HepG2 (cell line): ENCODE measurements at regions not wholly inside any gene's neighbourhood (a gene's known extent, or its start where the extent isn't known, plus 50 kb on each side); places are given as distances from the start of the nearest gene placed in this dataset.

ENCODE experiments used
- ATAC-seq: fragments of 200-7000 bp; cut with Tn5 transposase; 3 replicates; pipeline ENCODE4 v1.9.1; 2020; ENCODE audit warnings: mild to moderate bottlenecking, moderate library complexity
- BruUV-seq: library from RNA; stranded (reverse); fragments of 400-500 nt; replicated peaks from 2 replicates; lab custom pipeline; 2021; lab: Mats Ljungman, UMichigan
- CTCF ChIA-PET: fragments of 300-600 bp; formaldehyde crosslinking; extraction: SDS; loops from one replicate; lab custom pipeline; 2021; ENCODE audit warnings: low total read pairs, inconsistent platforms, low intra/inter-chr PET ratio; lab: Yijun Ruan, JAX
- POLR2A ChIA-PET: fragments of 350-600 bp; sonication (Branson Sonifier 250); formaldehyde crosslinking; loops from one replicate; lab custom pipeline; 2020; ENCODE audit warnings: antibody characterized with exemption, inconsistent platforms; lab: Yijun Ruan, JAX
- DNase-seq: peaks from one replicate; pipeline ENCODE4 v3.0.0-alpha.2; 2015; ENCODE audit warnings: low spot score
- FAIRE-seq: peaks from 3 replicates; lab custom pipeline; 2011; peaks lifted over from hg19 to GRCh38; lab: Jason Lieb, UNC
- H2AFZ ChIP-seq: one replicate; pipeline ENCODE4 v1.6.1; 2011; ENCODE audit warnings: low read length, inconsistent platforms
- H3K27ac ChIP-seq: fragments of 300-600 bp; 3 replicates; pipeline ENCODE4 v1.8.0; 2011; ENCODE audit warnings: mixed run types, mild to moderate bottlenecking, mixed read lengths, low read length, inconsistent platforms; ENCODE audit not compliant: insufficient read depth; ENCODE audit errors: extremely low read length
- H3K27me3 ChIP-seq, 2 experiments: fragments of 200-600 bp in 1 of 2; 2 replicates in 1 of 2; 3 replicates in 1 of 2; pipeline versions ENCODE4 v1.6.0 to v1.8.0; 2011; ENCODE audit warnings: low read length in 2 of 2, mild to moderate bottlenecking in 2 of 2, moderate library complexity in 2 of 2, inconsistent platforms in 1 of 2; ENCODE audit not compliant: insufficient read depth in 2 of 2, control insufficient read depth in 1 of 2
- H3K36me3 ChIP-seq, 2 experiments: fragments of 200-600 bp in 1 of 2; replicated peaks in 1 of 2; 2 replicates in 1 of 2; 3 replicates in 1 of 2; pipeline versions ENCODE4 v1.5.1 to v1.8.0; 2011; ENCODE audit warnings: low read length in 2 of 2, inconsistent platforms in 1 of 2; ENCODE audit not compliant: insufficient read depth in 2 of 2, control insufficient read depth in 1 of 2
- H3K4me1 ChIP-seq: 2 replicates; pipeline ENCODE4 v1.5.1; 2012; ENCODE audit warnings: low read length, inconsistent platforms; ENCODE audit not compliant: insufficient read depth
- H3K4me2 ChIP-seq: 2 replicates; pipeline ENCODE4 v1.6.0; 2011; ENCODE audit warnings: low read depth, low read length, inconsistent platforms
- H3K4me3 ChIP-seq, 3 experiments: fragments of 200-600 bp in 1 of 3; sonication (generic), shearing (Covaris generic) in 1 of 3; replicated peaks in 1 of 3; 2 replicates each; pipeline ENCODE4 v1.5.1; 2011 to 2016; ENCODE audit warnings: low read length in 3 of 3, inconsistent platforms in 2 of 3, low read depth in 2 of 3, mild to moderate bottlenecking in 2 of 3, control low read depth in 1 of 3, mixed read lengths in 1 of 3; ENCODE audit not compliant: insufficient read depth in 1 of 3
- H3K79me2 ChIP-seq: one replicate; pipeline ENCODE4 v1.6.1; 2011; ENCODE audit warnings: low read length, inconsistent platforms; ENCODE audit not compliant: insufficient read depth
- H3K9ac ChIP-seq: 2 replicates; pipeline ENCODE4 v1.6.0; 2011; ENCODE audit warnings: mild to moderate bottlenecking, low read depth, low read length, inconsistent platforms; ENCODE audit not compliant: insufficient read depth
- H3K9me3 ChIP-seq: 2 replicates; pipeline ENCODE4 v1.5.1; 2012; ENCODE audit warnings: mild to moderate bottlenecking, low read length
- H4K20me1 ChIP-seq: 2 replicates; pipeline ENCODE4 v1.6.0; 2011; ENCODE audit warnings: inconsistent platforms, mild to moderate bottlenecking, low read length, moderate library complexity; ENCODE audit not compliant: insufficient read depth
- BATF2 ChIP-seq: sonication (generic); formaldehyde crosslinking; IDR thresholded peaks from 2 replicates; pipeline ENCODE4 v1.8.0; 2022; ENCODE audit warnings: mild to moderate bottlenecking, missing genetic modification reagents, moderate library complexity
- FOXJ3 ChIP-seq: sonication (generic); formaldehyde crosslinking; IDR thresholded peaks from 2 replicates; pipeline ENCODE4 v1.4.0; 2020; ENCODE audit warnings: missing genetic modification reagents, mild to moderate bottlenecking, borderline replicate concordance
- MAFF ChIP-seq: IDR thresholded peaks from 2 replicates; pipeline ENCODE4 v1.6.1; 2011; ENCODE audit warnings: low read depth, low read length, improper control_type of control experiment
- MAFK ChIP-seq, 2 experiments: IDR thresholded peaks in 1 of 2; conservative IDR thresholded peaks in 1 of 2; 2 replicates each; pipeline ENCODE4 v1.6.1; 2011; ENCODE audit warnings: improper control_type of control experiment in 2 of 2, low read length in 2 of 2
- MAZ ChIP-seq, 2 experiments: sonication (generic) in 1 of 2; formaldehyde crosslinking in 1 of 2; IDR thresholded peaks; 2 replicates each; pipeline versions ENCODE4 v1.5.0 to v1.6.1; 2012 to 2020; ENCODE audit warnings: low read depth in 2 of 2, mild to moderate bottlenecking in 2 of 2, borderline replicate concordance in 1 of 2, improper control_type of control experiment in 1 of 2, low read length in 1 of 2, missing genetic modification reagents in 1 of 2, moderate library complexity in 1 of 2
- NFE2L2 ChIP-seq: fragments of 150-350 bp; IDR thresholded peaks from 2 replicates; pipeline ENCODE4 v1.6.1; 2014; ENCODE audit warnings: low read length
- PPARG ChIP-seq: conservative IDR thresholded peaks from 2 replicates; pipeline ENCODE4 v1.6.1; 2016; ENCODE audit warnings: missing biosample characterization, missing genetic modification reagents
- RXRA ChIP-seq: sonication (generic); formaldehyde crosslinking; IDR thresholded peaks from 2 replicates; pipeline ENCODE4 v1.5.1; 2020; ENCODE audit warnings: missing genetic modification reagents
- SALL1 ChIP-seq: sonication (generic); formaldehyde crosslinking; IDR thresholded peaks from 2 replicates; pipeline ENCODE4 v1.8.0; 2022; ENCODE audit warnings: mild to moderate bottlenecking, missing genetic modification reagents
- SP5 ChIP-seq: IDR thresholded peaks from 2 replicates; pipeline ENCODE4 v1.6.1; 2016; ENCODE audit warnings: low read depth, borderline replicate concordance
- ZBTB20 ChIP-seq: sonication (generic); formaldehyde crosslinking; IDR thresholded peaks from 2 replicates; pipeline ENCODE4 v1.8.1; 2023; ENCODE audit warnings: missing genetic modification reagents, low read depth, mild to moderate bottlenecking, borderline replicate concordance
- ZNF331 ChIP-seq: sonication (generic); formaldehyde crosslinking; IDR thresholded peaks from 2 replicates; pipeline ENCODE4 v1.4.0; 2020; ENCODE audit warnings: missing genetic modification reagents
- ZNF382 ChIP-seq: sonication (generic); formaldehyde crosslinking; IDR thresholded peaks from 2 replicates; pipeline ENCODE4 v1.5.0; 2020; ENCODE audit warnings: missing genetic modification reagents, mild to moderate bottlenecking, borderline replicate concordance
- ZNF432 ChIP-seq: sonication (generic); formaldehyde crosslinking; IDR thresholded peaks from 2 replicates; pipeline ENCODE4 v1.5.0; 2020; ENCODE audit warnings: missing genetic modification reagents, mild to moderate bottlenecking, borderline replicate concordance
- ZNF530 ChIP-seq: sonication (generic); formaldehyde crosslinking; IDR thresholded peaks from 2 replicates; pipeline ENCODE4 v1.5.0; 2020; ENCODE audit warnings: low read depth, mild to moderate bottlenecking, missing genetic modification reagents
- ZNF850 ChIP-seq: sonication (generic); formaldehyde crosslinking; conservative IDR thresholded peaks from 2 replicates; pipeline ENCODE4 v1.9.0; 2021; ENCODE audit warnings: mild to moderate bottlenecking, missing genetic modification reagents
- WGBS: methylation state at CpG from one replicate; pipeline ENCODE4 v1.1.6; 2017; ENCODE audit warnings: low lambda C conversion rate; 5-methylcytosine and 5-hydroxymethylcytosine counted together
- in situ Hi-C: cut with HindIII; loops from 2 replicates; pipeline ENCODE4 v1.10.0; 2017; ENCODE audit warnings: low pct_unique_long_range_greater_than_20kb; ENCODE audit not compliant: extremely low pct_ligation_motif_present
- intact Hi-C: fragments of 100-400 bp; cut with micrococcal nuclease; formaldehyde crosslinking; loops from one replicate; pipeline ENCODE4 v1.10.0; 2022; ENCODE audit not compliant: unreplicated experiment
- TF ChIP-seq, protein P1 (sequence below): sonication (generic); formaldehyde crosslinking; IDR thresholded peaks from 2 replicates; pipeline ENCODE4 v1.4.0; 2020; ENCODE audit warnings: missing genetic modification reagents

- no peaks in the 10 kb centered on the region for H3K79me2 ChIP-seq
- no peak for FAIRE-seq
- no peaks in the 10 kb centered on the region for H3K4me1 ChIP-seq
- no peak overlapping the region for H3K4me3 ChIP-seq
- CTCF ChIA-PET, result no interaction called here
- H4K20me1 ChIP-seq, result no peaks in the 10 kb centered on the region
- no TSS peak for BruUV-seq
- POLR2A ChIA-PET, result no interaction called here
- H3K27ac ChIP-seq, result no peak overlapping the region
- H3K4me2 ChIP-seq, result no peak overlapping the region
- no peak overlapping the region for H2AFZ ChIP-seq
- TF ChIP-seq ZNF850 (CRISPR knock-in tag) (no peak), BATF2 (CRISPR knock-in tag) (no peak), ZNF331 (CRISPR knock-in tag) (no peak)
- in situ Hi-C loops, result no loop called here
- no peaks in the 10 kb centered on the region for H3K27me3 ChIP-seq
- H3K9ac ChIP-seq, result no peak overlapping the region
- DNase-seq, result no peak
- 5% methylated on average over 1 of the region's 1 CpG for WGBS
- H3K36me3 ChIP-seq, result no peaks in the 10 kb centered on the region
- no peaks in the 10 kb centered on the region for H3K9me3 ChIP-seq
- intact Hi-C loops, result no loop called here
- no peak for ATAC-seq
Observed at GRCh38 chr4:129581305-129581704, 485.4 kb downstream of the C4orf33 start.

DNA sequence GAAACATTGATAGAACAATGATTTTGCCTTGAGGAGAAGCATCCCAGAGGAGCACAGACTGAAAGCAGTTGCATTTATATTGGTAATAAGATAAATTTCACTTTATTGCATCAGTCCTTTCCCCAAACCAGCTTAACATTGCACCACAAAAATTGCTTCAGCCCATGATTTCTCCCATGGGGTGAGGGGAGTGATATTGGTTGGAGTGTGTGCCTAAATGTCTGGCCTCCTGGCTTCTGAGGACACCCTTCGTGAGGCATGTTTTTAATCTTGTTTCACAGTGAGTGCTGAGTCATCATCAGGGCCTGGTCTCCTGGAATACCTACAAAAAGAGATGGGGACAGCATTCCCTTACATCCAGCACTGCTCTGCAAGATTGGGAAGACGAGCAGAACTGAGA lies 487.9 kb downstream of the C4orf33 start:
- H3K4me1 ChIP-seq, result no peaks in the 10 kb centered on the region
- CTCF ChIA-PET, result no interaction called here
- no peaks in the 10 kb centered on the region for H3K36me3 ChIP-seq
- H3K4me3 ChIP-seq, result no peak overlapping the region
- DNase-seq (no peak), ATAC-seq (no peak), FAIRE-seq (no peak)
- no peaks in the 10 kb centered on the region for H3K9me3 ChIP-seq
- no peaks in the 10 kb centered on the region for H3K27me3 ChIP-seq
- no peak overlapping the region for H3K4me2 ChIP-seq
- H4K20me1 ChIP-seq, result no peaks in the 10 kb centered on the region
- BruUV-seq, result no TSS peak
- POLR2A ChIA-PET, result no interaction called here
- H3K79me2 ChIP-seq, result no peaks in the 10 kb centered on the region
- no peak overlapping the region for H3K9ac ChIP-seq
- no peak overlapping the region for H3K27ac ChIP-seq
- intact Hi-C loops, result no loop called here
- no peak overlapping the region for H2AFZ ChIP-seq
- in situ Hi-C loops, result no loop called here
- WGBS, result 0% methylated on average over 2 of the region's 2 CpGs
- TF ChIP-seq SP5 (CRISPR knock-in tag) (no peak), ZNF432 (no peak), FOXJ3 (CRISPR knock-in tag) (no peak), SALL1 (no peak), MAFF (0 out of 2 replicates have a peak, but pooled peaks have one; percentile 40), PPARG (no peak), NFE2L2 (peak; percentile 20; the same call in 1 of the 2 replicates), ZNF530 (CRISPR knock-in tag) (no peak), ZBTB20 (no peak), ZNF382 (no peak), MAZ (IDR thresholded peaks at IDR 0.05; ENCODE audit: borderline replicate concordance, low read depth, low read length) (no peak), MAZ (CRISPR knock-in tag; IDR thresholded peaks at IDR 0.05; ENCODE audit: low read depth) (no peak), RXRA (CRISPR knock-in tag) (no peak), BATF2 (CRISPR knock-in tag) (no peak), MAFK (conservative IDR thresholded peaks at IDR 0.05 in 1 of 2, IDR thresholded peaks at IDR 0.05 in 1 of 2; ENCODE audit: low read length in 2 of 2) (peak; percentile 31 to 70; a peak in 3 of 4 replicates)
- TF ChIP-seq, protein P1, sequence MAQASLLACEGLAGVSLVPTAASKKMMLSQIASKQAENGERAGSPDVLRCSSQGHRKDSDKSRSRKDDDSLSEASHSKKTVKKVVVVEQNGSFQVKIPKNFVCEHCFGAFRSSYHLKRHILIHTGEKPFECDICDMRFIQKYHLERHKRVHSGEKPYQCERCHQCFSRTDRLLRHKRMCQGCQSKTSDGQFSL (CRISPR knock-in tag), result no peak
